Astrocyte of the cerebellum (primary cell): ENCODE measurements at regions not wholly inside any gene's neighbourhood (a gene's known extent, or its start where the extent isn't known, plus 50 kb on each side); places are given as distances from the start of the nearest gene placed in this dataset.

Experiments used
- DNase-seq: peaks from one replicate; pipeline ENCODE4 v3.0.0-alpha.2; 2011; ENCODE audit warnings: low read depth
- H3K4me3 ChIP-seq: 2 replicates; pipeline ENCODE4 v1.5.1; 2011; ENCODE audit warnings: mild to moderate bottlenecking, low read depth, low read length, moderate library complexity
- CTCF ChIP-seq: IDR thresholded peaks from 2 replicates; pipeline ENCODE4 v1.5.1; 2012; ENCODE audit warnings: low read length, low read depth, moderate library complexity, mild to moderate bottlenecking; ENCODE audit errors: missing control alignments
- in situ Hi-C: cut with HindIII; loops from 2 replicates; pipeline ENCODE4 v1.10.0; 2017; ENCODE audit warnings: low sequenced_read_pairs

- no peak for TF ChIP-seq CTCF
- no peak for DNase-seq
- in situ Hi-C loops, result no loop called here
- H3K4me3 ChIP-seq, result no peak overlapping the region
Observed at GRCh38 chr6:92586236-92586977, 833.0 kb downstream of the EPHA7 start.

- H3K4me3 ChIP-seq, result no peak overlapping the region
- in situ Hi-C loops, result no loop called here
- TF ChIP-seq CTCF, result no peak
- DNase-seq, result no peak
Observed at GRCh38 chr6:92582211-92582610, 837.1 kb downstream of the EPHA7 start.

GRCh38 chr6:92577077-92577719 is 842.2 kb downstream of the EPHA7 start:
- DNase-seq, result peak; percentile 79
- TF ChIP-seq CTCF, result no peak
- in situ Hi-C loops, result no loop called here
- H3K4me3 ChIP-seq, result no peak overlapping the region

GRCh38 chr6:92568541-92568940 is 850.8 kb downstream of the EPHA7 start:
- no peak for TF ChIP-seq CTCF
- no peak for DNase-seq
- no peak overlapping the region for H3K4me3 ChIP-seq
- in situ Hi-C loops, result no loop called here

GRCh38 chr6:92566632-92567031 is 852.7 kb downstream of the EPHA7 start:
- in situ Hi-C loops, result no loop called here
- no peak overlapping the region for H3K4me3 ChIP-seq
- TF ChIP-seq CTCF, result no peak
- no peak for DNase-seq

GRCh38 chr6:92564376-92564775 is 855.0 kb downstream of the EPHA7 start:
- in situ Hi-C loops, result no loop called here

More at GRCh38 chr6:92564376-92564775, 855.0 kb downstream of the EPHA7 start:
- no peak for TF ChIP-seq CTCF
- no peak overlapping the region for H3K4me3 ChIP-seq
- no peak for DNase-seq
